SU-DHL-6 (cell line): ENCODE measurements at regions not wholly inside any gene's neighbourhood (a gene's known extent, or its start where the extent isn't known, plus 50 kb on each side); places are given as distances from the start of the nearest gene placed in this dataset.

Experiments used
- EZH2phosphoT487 ChIP-seq: fragments of 200-600 bp; sonication (generic), shearing (Covaris generic); conservative IDR thresholded peaks from 2 replicates; pipeline ENCODE4 v1.6.1; 2018; ENCODE audit warnings: mild to moderate bottlenecking, antibody characterized with exemption, low read length, moderate library complexity, mixed read lengths
- TF ChIP-seq, protein P1 (sequence below): fragments of 200-600 bp; sonication (generic); IDR thresholded peaks from one replicate; pipeline ENCODE4 v1.5.1; 2017; ENCODE audit warnings: antibody characterized with exemption, mild to moderate bottlenecking, low read length, moderate library complexity; ENCODE audit not compliant: insufficient read depth, poor library complexity, severe bottlenecking

- TF ChIP-seq, protein P1, sequence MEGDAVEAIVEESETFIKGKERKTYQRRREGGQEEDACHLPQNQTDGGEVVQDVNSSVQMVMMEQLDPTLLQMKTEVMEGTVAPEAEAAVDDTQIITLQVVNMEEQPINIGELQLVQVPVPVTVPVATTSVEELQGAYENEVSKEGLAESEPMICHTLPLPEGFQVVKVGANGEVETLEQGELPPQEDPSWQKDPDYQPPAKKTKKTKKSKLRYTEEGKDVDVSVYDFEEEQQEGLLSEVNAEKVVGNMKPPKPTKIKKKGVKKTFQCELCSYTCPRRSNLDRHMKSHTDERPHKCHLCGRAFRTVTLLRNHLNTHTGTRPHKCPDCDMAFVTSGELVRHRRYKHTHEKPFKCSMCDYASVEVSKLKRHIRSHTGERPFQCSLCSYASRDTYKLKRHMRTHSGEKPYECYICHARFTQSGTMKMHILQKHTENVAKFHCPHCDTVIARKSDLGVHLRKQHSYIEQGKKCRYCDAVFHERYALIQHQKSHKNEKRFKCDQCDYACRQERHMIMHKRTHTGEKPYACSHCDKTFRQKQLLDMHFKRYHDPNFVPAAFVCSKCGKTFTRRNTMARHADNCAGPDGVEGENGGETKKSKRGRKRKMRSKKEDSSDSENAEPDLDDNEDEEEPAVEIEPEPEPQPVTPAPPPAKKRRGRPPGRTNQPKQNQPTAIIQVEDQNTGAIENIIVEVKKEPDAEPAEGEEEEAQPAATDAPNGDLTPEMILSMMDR = no peak
- TF ChIP-seq EZH2phosphoT487 = no peak
Observed at GRCh38 chr2:219912491-219912921, 285.1 kb downstream of the SLC4A3 start.
